DOHH2 (cell line): ENCODE measurements at regions not wholly inside any gene's neighbourhood (a gene's known extent, or its start where the extent isn't known, plus 50 kb on each side); places are given as distances from the start of the nearest gene placed in this dataset.

Experiments
- CTCF ChIP-seq: fragments of 200-600 bp; sonication (generic); IDR thresholded peaks from one replicate; pipeline ENCODE4 v1.5.1; 2014; ENCODE audit warnings: antibody characterized with exemption, mild to moderate bottlenecking, low read depth, low read length; ENCODE audit not compliant: poor library complexity, severe bottlenecking
- EZH2phosphoT487 ChIP-seq: fragments of 200-600 bp; sonication (generic); IDR thresholded peaks from 2 replicates; pipeline ENCODE4 v1.6.1; 2017; ENCODE audit warnings: borderline replicate concordance, mild to moderate bottlenecking, antibody characterized with exemption, low read length, moderate library complexity, mixed read lengths

- TF ChIP-seq CTCF: no peak
- no peak for TF ChIP-seq EZH2phosphoT487
Measured at GRCh38 chr5:90171466-90171865, 238.1 kb downstream of the CETN3 start.
